ENCODE measurements at regions not wholly inside any gene's neighbourhood (a gene's known extent, or its start where the extent isn't known, plus 50 kb on each side); places are given as distances from the start of the nearest gene placed in this dataset.
A peak's percentile ranks its signal among the peaks of the same experiment; 100 is the strongest.

- POLR2A ChIA-PET, result no interaction called here
- WGBS (ENCODE audit: low lambda C conversion rate), result 7% methylated on average over 3 of the region's 3 CpGs
- TF ChIP-seq MAX (IDR thresholded peaks at IDR 0.05; ENCODE audit: low read depth) (no peak), TCF12 (IDR thresholded peaks at IDR 0.05) (peak; percentile 21; the same call in 1 of the 2 replicates), EP300 (IDR thresholded peaks at IDR 0.05; ENCODE audit: borderline replicate concordance in 1 of 2, low read depth in 1 of 2, low read length in 1 of 2) (no peak), RCOR1 (IDR thresholded peaks at IDR 0.05; ENCODE audit: low read length) (no peak), POLR2AphosphoS5 (IDR thresholded peaks at IDR 0.05; ENCODE audit: low read depth, low read length) (no peak), CHD2 (IDR thresholded peaks at IDR 0.05; ENCODE audit: low read length, partially characterized antibody) (no peak), SIN3A (IDR thresholded peaks at IDR 0.05; ENCODE audit: borderline replicate concordance, low read depth, low read length) (no peak), FOXM1 (IDR thresholded peaks at IDR 0.05; ENCODE audit: low read depth) (no peak), RXRA (IDR thresholded peaks at IDR 0.05; ENCODE audit: borderline replicate concordance, low read depth) (0 out of 2 replicates have a peak, but pooled peaks have one; percentile 22), USF1 (IDR thresholded peaks at IDR 0.05; ENCODE audit: borderline replicate concordance, low read depth) (no peak), JUND (IDR thresholded peaks at IDR 0.05) (peak; percentile 57), RFX5 (IDR thresholded peaks at IDR 0.05; ENCODE audit: low read length) (no peak), TEAD4 (IDR thresholded peaks at IDR 0.05; ENCODE audit: borderline replicate concordance, insufficient read depth) (0 out of 2 replicates have a peak, but pooled peaks have one; percentile 13), REST (IDR thresholded peaks at IDR 0.05; ENCODE audit: low read depth, low read length) (no peak), MXI1 (IDR thresholded peaks at IDR 0.05; ENCODE audit: low read depth, low read length) (no peak), PBX3 (IDR thresholded peaks at IDR 0.05) (peak; percentile 59), IRF3 (IDR thresholded peaks at IDR 0.05; ENCODE audit: low read depth, low read length) (no peak), FOSL2 (IDR thresholded peaks at IDR 0.05; ENCODE audit: borderline replicate concordance, low read depth) (peak; percentile 77), FOXJ3 (CRISPR knock-in tag; IDR thresholded peaks at IDR 0.05) (no peak), GABPA (IDR thresholded peaks at IDR 0.05; ENCODE audit: low read depth) (no peak), CTCF (IDR thresholded peaks at IDR 0.05) (no peak), TAF1 (IDR thresholded peaks at IDR 0.05; ENCODE audit: borderline replicate concordance, low read depth, low read length) (no peak), SMC3 (IDR thresholded peaks at IDR 0.05; ENCODE audit: low read depth, low read length) (no peak), ELF1 (IDR thresholded peaks at IDR 0.05) (peak; percentile 11; the same call in 1 of the 2 replicates), NRF1 (IDR thresholded peaks at IDR 0.05; ENCODE audit: low read depth, low read length) (no peak), RAD21 (IDR thresholded peaks at IDR 0.05; ENCODE audit: low read length) (no peak), GATA2 (CRISPR knock-in tag; IDR thresholded peaks at IDR 0.05) (no peak)
These were observed 51.2 kb downstream of the OR13H1 start for GRCh38 chrX:131595120-131595519.

More at GRCh38 chrX:131595120-131595519, 51.2 kb downstream of the OR13H1 start:
- DNase-seq, result no peak
- Histone ChIP-seq H4K20me1 (ENCODE audit: insufficient read depth) (no peaks in the 10 kb centered on the region), H3F3A (replicated peaks; ENCODE audit: insufficient read depth) (peaks cover 10% of the 10 kb centered on the region), H3K9me3 (no peaks in the 10 kb centered on the region), H3K36me3 (replicated peaks in 1 of 2; ENCODE audit: control insufficient read depth in 1 of 2, insufficient read depth in 2 of 2, low read length in 1 of 2) (no peaks in the 10 kb centered on the region), H3K9me2 (no peaks in the 10 kb centered on the region), H3K27ac (ENCODE audit: low read depth in 2 of 2, low read length in 1 of 2) (peak overlapping the region in 1 of 2 experiments; percentile 80; a peak in 2 of 4 replicates), H3K27me3 (ENCODE audit: insufficient read depth) (no peaks in the 10 kb centered on the region), H3K4me3 (ENCODE audit: low read depth in 2 of 2, low read length in 1 of 2) (no peak overlapping the region), H2AFZ (ENCODE audit: low read depth) (0 out of 2 replicates have a peak overlapping the region, but pooled peaks have one; percentile 30), H3K9ac (no peak overlapping the region), H3K4me2 (0 out of 2 replicates have a peak overlapping the region, but pooled peaks have one; percentile 14), H3K4me1 (ENCODE audit: control insufficient read depth in 1 of 2, insufficient read depth in 2 of 2, low read depth in 1 of 2, low read length in 1 of 2) (no peaks in the 10 kb centered on the region), H3K79me2 (ENCODE audit: insufficient read depth) (no peaks in the 10 kb centered on the region)
- CTCF ChIA-PET, result interaction anchor here (1.5 to 1.7 kb wide), 2 partner anchors 10 to 38 kb away, joined by 3 to 4 read pairs; no protein-coding TSS in a partner anchor

Measured in SK-N-SH (cell line).